K562 (cell line): ENCODE measurements at regions not wholly inside any gene's neighbourhood (a gene's known extent, or its start where the extent isn't known, plus 50 kb on each side); places are given as distances from the start of the nearest gene placed in this dataset.

Experiments
- ATAC-seq: fragments of 200-7000 bp; cut with Tn5 transposase; 3 replicates; pipeline ENCODE4 v1.9.1; 2020; ENCODE audit warnings: moderate library complexity
- BruUV-seq: library from RNA; stranded (reverse); fragments of 400-500 nt; replicated peaks from 2 replicates; lab custom pipeline; 2021; lab: Mats Ljungman, UMichigan
- CTCF ChIA-PET: fragments of 300-600 bp; formaldehyde crosslinking; extraction: SDS; loops from one replicate; lab custom pipeline; 2021; ENCODE audit warnings: low intra/inter-chr PET ratio; lab: Yijun Ruan, JAX
- POLR2A ChIA-PET: fragments of 300-600, 350-650 bp; sonication (Branson Sonifier 250); formaldehyde crosslinking; extraction: SDS; loops from one replicate; lab custom pipeline; 2021; ENCODE audit warnings: antibody characterized with exemption, inconsistent platforms; lab: Yijun Ruan, JAX
- DNase-seq, 4 experiments: peaks; one replicate each; pipeline versions ENCODE4 v3.0.0 to v3.0.0-alpha.2; 2011 to 2018; ENCODE audit warnings: low spot score in 3 of 4, mixed read lengths in 3 of 4; ENCODE audit errors: extremely low read depth in 1 of 4
- FAIRE-seq: peaks from 2 replicates; lab custom pipeline; 2011; peaks lifted over from hg19 to GRCh38; lab: Jason Lieb, UNC
- H2AFZ ChIP-seq: 2 replicates; pipeline ENCODE4 v1.6.0; 2011; ENCODE audit warnings: low read depth, low read length, control low read depth, inconsistent platforms
- H3K27ac ChIP-seq: fragments of 200-600 bp; 3 replicates; pipeline ENCODE4 v1.8.0; 2011; ENCODE audit warnings: low read depth, mild to moderate bottlenecking, control low read depth, inconsistent platforms, low read length, moderate library complexity, mixed read lengths; ENCODE audit errors: extremely low read depth
- H3K27me3 ChIP-seq, 2 experiments: fragments of 300-600 bp in 1 of 2; 2 replicates in 1 of 2; 3 replicates in 1 of 2; pipeline versions ENCODE4 v1.6.0 to v1.8.0; 2011; ENCODE audit warnings: inconsistent platforms in 2 of 2, low read length in 2 of 2, mild to moderate bottlenecking in 1 of 2, mixed read lengths in 1 of 2, moderate library complexity in 1 of 2; ENCODE audit not compliant: control insufficient read depth in 2 of 2, insufficient read depth in 2 of 2
- H3K36me3 ChIP-seq: fragments of 300-600 bp; 3 replicates; pipeline ENCODE4 v1.8.0; 2011; ENCODE audit warnings: mild to moderate bottlenecking, low read length, inconsistent platforms; ENCODE audit not compliant: control insufficient read depth, insufficient read depth
- H3K4me1 ChIP-seq, 2 experiments: fragments of 200-600 bp in 1 of 2; replicated peaks in 1 of 2; 2 replicates in 1 of 2; 3 replicates in 1 of 2; pipeline versions ENCODE4 v1.5.1 to v1.8.0; 2011; ENCODE audit warnings: inconsistent platforms in 2 of 2, low read length in 2 of 2, mild to moderate bottlenecking in 1 of 2, mixed read lengths in 1 of 2, moderate library complexity in 1 of 2; ENCODE audit not compliant: control insufficient read depth in 2 of 2, insufficient read depth in 2 of 2
- H3K4me2 ChIP-seq: 2 replicates; pipeline ENCODE4 v1.6.1; 2011; ENCODE audit warnings: low read length, control low read depth, inconsistent platforms, mixed read lengths; ENCODE audit not compliant: insufficient read depth
- H3K4me3 ChIP-seq: fragments of 200-600 bp; sonication (generic), shearing (Covaris generic); 2 replicates; pipeline ENCODE4 v1.5.1; 2016; ENCODE audit warnings: control low read depth, inconsistent platforms
- H3K79me2 ChIP-seq: fragments of 200-600 bp; 3 replicates; pipeline ENCODE4 v1.8.0; 2011; ENCODE audit warnings: low read length, inconsistent platforms; ENCODE audit not compliant: control insufficient read depth, insufficient read depth
- H3K9ac ChIP-seq, 2 experiments: 2 replicates each; pipeline versions ENCODE4 v1.6.0 to v1.6.1; 2011; ENCODE audit warnings: low read depth in 2 of 2, low read length in 2 of 2, control low read depth in 1 of 2, inconsistent platforms in 1 of 2, mild to moderate bottlenecking in 1 of 2, mixed read lengths in 1 of 2; ENCODE audit not compliant: insufficient read depth in 1 of 2
- H3K9me1 ChIP-seq: one replicate; pipeline ENCODE4 v1.6.0; 2011; ENCODE audit warnings: inconsistent platforms, mild to moderate bottlenecking, low read length, moderate library complexity; ENCODE audit not compliant: control insufficient read depth, insufficient read depth
- H3K9me3 ChIP-seq: replicated peaks from 2 replicates; pipeline ENCODE4 v1.5.1; 2011; ENCODE audit warnings: low read depth, low read length, inconsistent platforms; ENCODE audit not compliant: control insufficient read depth, insufficient read depth
- H4K20me1 ChIP-seq: replicated peaks from 2 replicates; pipeline ENCODE4 v1.6.1; 2011; ENCODE audit warnings: low read length, inconsistent platforms, mixed read lengths; ENCODE audit not compliant: control insufficient read depth, insufficient read depth
- ARID3B ChIP-seq: fragments of 250-450 bp; sonication (Bioruptor Pico); IDR thresholded peaks from 2 replicates; pipeline ENCODE4 v1.4.0; 2020; ENCODE audit warnings: borderline replicate concordance
- ASH1L ChIP-seq: fragments of 450-650 bp; IDR thresholded peaks from 2 replicates; pipeline ENCODE4 v1.6.1; 2018; ENCODE audit warnings: borderline replicate concordance, mild to moderate bottlenecking, low read depth; ENCODE audit not compliant: partially characterized antibody
- BRF2 ChIP-seq: IDR thresholded peaks from 3 replicates; pipeline ENCODE4 v1.6.1; 2011; ENCODE audit warnings: borderline replicate concordance, mild to moderate bottlenecking; ENCODE audit not compliant: insufficient read length, insufficient read depth
- FIP1L1 ChIP-seq: fragments of 200-400 bp; formaldehyde crosslinking; IDR thresholded peaks from 2 replicates; pipeline ENCODE4 v1.6.1; 2018; ENCODE audit warnings: mild to moderate bottlenecking, low read depth, low read length; ENCODE audit not compliant: poor library complexity, severe bottlenecking
- HLTF ChIP-seq: fragments of 450-650 bp; IDR thresholded peaks from 2 replicates; pipeline ENCODE4 v1.6.1; 2016
- IRF1 ChIP-seq: sonication (generic); formaldehyde crosslinking; IDR thresholded peaks from 2 replicates; pipeline ENCODE4 v1.8.0; 2022; ENCODE audit warnings: missing genetic modification reagents, mild to moderate bottlenecking, borderline replicate concordance
- MAFG ChIP-seq: fragments of 450-650 bp; conservative IDR thresholded peaks from 2 replicates; pipeline ENCODE4 v1.6.1; 2016; ENCODE audit warnings: missing genetic modification characterization, missing compliant biosample characterization
- MBD1 ChIP-seq: fragments of 250-450 bp; sonication (Bioruptor Pico); IDR thresholded peaks from 2 replicates; pipeline ENCODE4 v1.8.0; 2022; ENCODE audit warnings: inconsistent platforms
- SIX5 ChIP-seq, 2 experiments: IDR thresholded peaks; 2 replicates each; pipeline ENCODE4 v1.6.1; 2011; ENCODE audit warnings: low read length in 2 of 2, borderline replicate concordance in 1 of 2, low read depth in 1 of 2, mild to moderate bottlenecking in 1 of 2, moderate library complexity in 1 of 2; ENCODE audit not compliant: insufficient read depth in 1 of 2
- TSHZ1 ChIP-seq: fragments of 250-450 bp; sonication (Bioruptor Pico); IDR thresholded peaks from 2 replicates; pipeline ENCODE4 v1.4.0; 2020; ENCODE audit warnings: mild to moderate bottlenecking, moderate library complexity
- ZKSCAN3 ChIP-seq: fragments of 250-450 bp; sonication (Bioruptor Pico); IDR thresholded peaks from 2 replicates; pipeline ENCODE4 v1.4.0; 2020
- ZNF224 ChIP-seq: sonication (generic); formaldehyde crosslinking; IDR thresholded peaks from 2 replicates; pipeline ENCODE4 v1.8.0; 2022; ENCODE audit warnings: mild to moderate bottlenecking, missing genetic modification reagents
- in situ Hi-C: fragments of 300-500 bp; cut with MboI; formaldehyde crosslinking; loops from 4 replicates; pipeline ENCODE4 v1.15.0; 2018; ENCODE audit warnings: inconsistent platforms, mixed read lengths
- intact Hi-C: fragments of 100-400 bp; cut with micrococcal nuclease; formaldehyde crosslinking; loops from 2 replicates; pipeline ENCODE4 v1.14.2; 2022

GRCh38 chr3:124320976-124321375, 329.1 kb upstream of the ROPN1 start:
- no peaks in the 10 kb centered on the region; a peak in 1 of 5 replicates for H3K27me3 ChIP-seq
- TF ChIP-seq BRF2: no peak
- no peak for TF ChIP-seq TSHZ1
- no peak for TF ChIP-seq ZKSCAN3 (CRISPR knock-in tag)
- TF ChIP-seq ZNF224: no peak
- no peak for TF ChIP-seq ASH1L
- TF ChIP-seq FIP1L1: no peak
- TF ChIP-seq MBD1: no peak
- TF ChIP-seq MAFG: no peak
- TF ChIP-seq IRF1 (CRISPR knock-in tag): no peak
- TF ChIP-seq SIX5 (IDR thresholded peaks at IDR 0.05; ENCODE audit: borderline replicate concordance in 1 of 2, insufficient read depth in 1 of 2, low read depth in 1 of 2, low read length in 2 of 2): no peak
- TF ChIP-seq HLTF: no peak
- TF ChIP-seq ARID3B (CRISPR knock-in tag): no peak
- no peaks in the 10 kb centered on the region for H3K9me3 ChIP-seq
- DNase-seq (no peak), FAIRE-seq (no peak), ATAC-seq (no peak)
- no peaks in the 10 kb centered on the region for H3K9me1 ChIP-seq
- no TSS peak for BruUV-seq
- no peak overlapping the region for H3K9ac ChIP-seq
- no peaks in the 10 kb centered on the region for H4K20me1 ChIP-seq
- H2AFZ ChIP-seq: no peak overlapping the region
- H3K4me3 ChIP-seq: no peak overlapping the region
- intact Hi-C loops (no loop called here), in situ Hi-C loops (no loop called here)
- ChIA-PET POLR2A (no interaction called here), CTCF (no interaction called here)
- no peak overlapping the region for H3K4me2 ChIP-seq
- H3K4me1 ChIP-seq: no peaks in the 10 kb centered on the region
- no peaks in the 10 kb centered on the region for H3K36me3 ChIP-seq
- no peaks in the 10 kb centered on the region for H3K79me2 ChIP-seq
- no peak overlapping the region for H3K27ac ChIP-seq
